K562 (cell line): ENCODE measurements at regions not wholly inside any gene's neighbourhood (a gene's known extent, or its start where the extent isn't known, plus 50 kb on each side); places are given as distances from the start of the nearest gene placed in this dataset.
"Not testable (repeated sequence)": the region's sequence is repeated elsewhere in the genome, so short reads cannot be mapped to it uniquely, and the experiment has no call there.

Experiments used
- ATAC-seq: fragments of 200-7000 bp; cut with Tn5 transposase; 3 replicates; pipeline ENCODE4 v1.9.1; 2020; ENCODE audit warnings: moderate library complexity
- BruUV-seq: library from RNA; stranded (reverse); fragments of 400-500 nt; replicated peaks from 2 replicates; lab custom pipeline; 2021; lab: Mats Ljungman, UMichigan
- CTCF ChIA-PET: fragments of 300-600 bp; formaldehyde crosslinking; extraction: SDS; loops from one replicate; lab custom pipeline; 2021; ENCODE audit warnings: low intra/inter-chr PET ratio; lab: Yijun Ruan, JAX
- POLR2A ChIA-PET: fragments of 300-600, 350-650 bp; sonication (Branson Sonifier 250); formaldehyde crosslinking; extraction: SDS; loops from one replicate; lab custom pipeline; 2021; ENCODE audit warnings: antibody characterized with exemption, inconsistent platforms; lab: Yijun Ruan, JAX
- DNase-seq, 4 experiments: peaks; one replicate each; pipeline versions ENCODE4 v3.0.0 to v3.0.0-alpha.2; 2011 to 2018; ENCODE audit warnings: low spot score in 3 of 4, mixed read lengths in 3 of 4; ENCODE audit errors: extremely low read depth in 1 of 4
- FAIRE-seq: peaks from 2 replicates; lab custom pipeline; 2011; peaks lifted over from hg19 to GRCh38; lab: Jason Lieb, UNC
- H2AFZ ChIP-seq: 2 replicates; pipeline ENCODE4 v1.6.0; 2011; ENCODE audit warnings: low read depth, low read length, control low read depth, inconsistent platforms
- H3K27ac ChIP-seq: fragments of 200-600 bp; 3 replicates; pipeline ENCODE4 v1.8.0; 2011; ENCODE audit warnings: low read depth, mild to moderate bottlenecking, control low read depth, inconsistent platforms, low read length, moderate library complexity, mixed read lengths; ENCODE audit errors: extremely low read depth
- H3K27me3 ChIP-seq, 2 experiments: fragments of 300-600 bp in 1 of 2; 2 replicates in 1 of 2; 3 replicates in 1 of 2; pipeline versions ENCODE4 v1.6.0 to v1.8.0; 2011; ENCODE audit warnings: inconsistent platforms in 2 of 2, low read length in 2 of 2, mild to moderate bottlenecking in 1 of 2, mixed read lengths in 1 of 2, moderate library complexity in 1 of 2; ENCODE audit not compliant: control insufficient read depth in 2 of 2, insufficient read depth in 2 of 2
- H3K36me3 ChIP-seq: fragments of 300-600 bp; 3 replicates; pipeline ENCODE4 v1.8.0; 2011; ENCODE audit warnings: mild to moderate bottlenecking, low read length, inconsistent platforms; ENCODE audit not compliant: control insufficient read depth, insufficient read depth
- H3K4me1 ChIP-seq, 2 experiments: fragments of 200-600 bp in 1 of 2; replicated peaks in 1 of 2; 2 replicates in 1 of 2; 3 replicates in 1 of 2; pipeline versions ENCODE4 v1.5.1 to v1.8.0; 2011; ENCODE audit warnings: inconsistent platforms in 2 of 2, low read length in 2 of 2, mild to moderate bottlenecking in 1 of 2, mixed read lengths in 1 of 2, moderate library complexity in 1 of 2; ENCODE audit not compliant: control insufficient read depth in 2 of 2, insufficient read depth in 2 of 2
- H3K4me2 ChIP-seq: 2 replicates; pipeline ENCODE4 v1.6.1; 2011; ENCODE audit warnings: low read length, control low read depth, inconsistent platforms, mixed read lengths; ENCODE audit not compliant: insufficient read depth
- H3K4me3 ChIP-seq: fragments of 200-600 bp; sonication (generic), shearing (Covaris generic); 2 replicates; pipeline ENCODE4 v1.5.1; 2016; ENCODE audit warnings: control low read depth, inconsistent platforms
- H3K79me2 ChIP-seq: fragments of 200-600 bp; 3 replicates; pipeline ENCODE4 v1.8.0; 2011; ENCODE audit warnings: low read length, inconsistent platforms; ENCODE audit not compliant: control insufficient read depth, insufficient read depth
- H3K9ac ChIP-seq, 2 experiments: 2 replicates each; pipeline versions ENCODE4 v1.6.0 to v1.6.1; 2011; ENCODE audit warnings: low read depth in 2 of 2, low read length in 2 of 2, control low read depth in 1 of 2, inconsistent platforms in 1 of 2, mild to moderate bottlenecking in 1 of 2, mixed read lengths in 1 of 2; ENCODE audit not compliant: insufficient read depth in 1 of 2
- H3K9me1 ChIP-seq: one replicate; pipeline ENCODE4 v1.6.0; 2011; ENCODE audit warnings: inconsistent platforms, mild to moderate bottlenecking, low read length, moderate library complexity; ENCODE audit not compliant: control insufficient read depth, insufficient read depth
- H3K9me3 ChIP-seq: replicated peaks from 2 replicates; pipeline ENCODE4 v1.5.1; 2011; ENCODE audit warnings: low read depth, low read length, inconsistent platforms; ENCODE audit not compliant: control insufficient read depth, insufficient read depth
- H4K20me1 ChIP-seq: replicated peaks from 2 replicates; pipeline ENCODE4 v1.6.1; 2011; ENCODE audit warnings: low read length, inconsistent platforms, mixed read lengths; ENCODE audit not compliant: control insufficient read depth, insufficient read depth
- ATF7 ChIP-seq: fragments of 450-650 bp; IDR thresholded peaks from 2 replicates; pipeline ENCODE4 v1.7.1; 2014; ENCODE audit warnings: mild to moderate bottlenecking, moderate library complexity
- CREB5 ChIP-seq: fragments of 250-450 bp; sonication (Bioruptor Pico); IDR thresholded peaks from 2 replicates; pipeline ENCODE4 v1.5.0; 2020; ENCODE audit warnings: mild to moderate bottlenecking
- FOXJ3 ChIP-seq: sonication (generic); formaldehyde crosslinking; IDR thresholded peaks from 2 replicates; pipeline ENCODE4 v1.4.0; 2020; ENCODE audit warnings: mild to moderate bottlenecking, missing genetic modification reagents
- NFXL1 ChIP-seq: fragments of 450-650 bp; formaldehyde crosslinking; IDR thresholded peaks from 2 replicates; pipeline ENCODE4 v1.4.0; 2021; ENCODE audit warnings: mild to moderate bottlenecking
- ZNF311 ChIP-seq: fragments of 250-450 bp; sonication (Bioruptor Pico); IDR thresholded peaks from 2 replicates; pipeline ENCODE4 v1.4.0; 2020; ENCODE audit warnings: mild to moderate bottlenecking, moderate library complexity
- ZNF512 ChIP-seq: IDR thresholded peaks from 2 replicates; pipeline ENCODE4 v1.6.1; 2016; ENCODE audit warnings: missing genetic modification characterization, missing compliant biosample characterization
- WGBS: fragments of 100-300 bp; shearing (Covaris generic); methylation state at CpG from one replicate; pipeline ENCODE4 v1.1.6; 2016; ENCODE audit warnings: low coverage, mixed read lengths; ENCODE audit not compliant: insufficient coverage; ENCODE audit errors: missing lambda C conversion rate; 5-methylcytosine and 5-hydroxymethylcytosine counted together
- in situ Hi-C: fragments of 300-500 bp; cut with MboI; formaldehyde crosslinking; loops from 4 replicates; pipeline ENCODE4 v1.15.0; 2018; ENCODE audit warnings: inconsistent platforms, mixed read lengths
- intact Hi-C: fragments of 100-400 bp; cut with micrococcal nuclease; formaldehyde crosslinking; loops from 2 replicates; pipeline ENCODE4 v1.14.2; 2022
- TF ChIP-seq, protein P1 (sequence below): IDR thresholded peaks from 2 replicates; pipeline ENCODE4 v1.6.1; 2012; ENCODE audit warnings: low read depth, low read length, improper control_type of control experiment, borderline replicate concordance

- Histone ChIP-seq H3K9ac (no peak overlapping the region), H3K4me1 (no peaks in the 10 kb centered on the region), H3K9me3 (no peaks in the 10 kb centered on the region), H3K27ac (no peak overlapping the region), H3K79me2 (no peaks in the 10 kb centered on the region), H2AFZ (no peak overlapping the region), H3K27me3 (no peaks in the 10 kb centered on the region), H3K36me3 (no peaks in the 10 kb centered on the region), H3K4me3 (no peak overlapping the region), H3K4me2 (no peak overlapping the region), H4K20me1 (no peaks in the 10 kb centered on the region), H3K9me1 (no peaks in the 10 kb centered on the region)
- ATAC-seq (no peak), FAIRE-seq (no peak), DNase-seq (no peak)
- ChIA-PET POLR2A (no interaction called here), CTCF (no interaction called here)
- BruUV-seq, result no TSS peak
- in situ Hi-C loops (no loop called here), intact Hi-C loops (no loop called here)
- WGBS, result 0% methylated on average over 1 of the region's 1 CpG
- TF ChIP-seq FOXJ3 (CRISPR knock-in tag), result no peak
- TF ChIP-seq ZNF512 (tag), result no peak
- TF ChIP-seq, protein P1, sequence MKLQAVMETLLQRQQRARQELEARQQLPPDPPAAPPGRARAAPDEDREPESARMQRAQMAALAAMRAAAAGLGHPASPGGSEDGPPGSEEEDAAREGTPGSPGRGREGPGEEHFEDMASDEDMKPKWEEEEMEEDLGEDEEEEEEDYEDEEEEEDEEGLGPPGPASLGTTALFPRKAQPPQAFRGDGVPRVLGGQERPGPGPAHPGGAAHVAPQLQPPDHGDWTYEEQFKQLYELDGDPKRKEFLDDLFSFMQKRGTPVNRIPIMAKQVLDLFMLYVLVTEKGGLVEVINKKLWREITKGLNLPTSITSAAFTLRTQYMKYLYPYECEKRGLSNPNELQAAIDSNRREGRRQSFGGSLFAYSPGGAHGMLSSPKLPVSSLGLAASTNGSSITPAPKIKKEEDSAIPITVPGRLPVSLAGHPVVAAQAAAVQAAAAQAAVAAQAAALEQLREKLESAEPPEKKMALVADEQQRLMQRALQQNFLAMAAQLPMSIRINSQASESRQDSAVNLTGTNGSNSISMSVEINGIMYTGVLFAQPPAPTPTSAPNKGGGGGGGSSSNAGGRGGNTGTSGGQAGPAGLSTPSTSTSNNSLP, result no peak
- no peak for TF ChIP-seq ATF7
- TF ChIP-seq CREB5 (CRISPR knock-in tag), result no peak
- no peak for TF ChIP-seq ZNF311 (CRISPR knock-in tag)
- no peak for TF ChIP-seq NFXL1 (CRISPR knock-in tag)
Measured at GRCh38 chr5:44674461-44674860, 134.3 kb upstream of the MRPS30 start.

DNA sequence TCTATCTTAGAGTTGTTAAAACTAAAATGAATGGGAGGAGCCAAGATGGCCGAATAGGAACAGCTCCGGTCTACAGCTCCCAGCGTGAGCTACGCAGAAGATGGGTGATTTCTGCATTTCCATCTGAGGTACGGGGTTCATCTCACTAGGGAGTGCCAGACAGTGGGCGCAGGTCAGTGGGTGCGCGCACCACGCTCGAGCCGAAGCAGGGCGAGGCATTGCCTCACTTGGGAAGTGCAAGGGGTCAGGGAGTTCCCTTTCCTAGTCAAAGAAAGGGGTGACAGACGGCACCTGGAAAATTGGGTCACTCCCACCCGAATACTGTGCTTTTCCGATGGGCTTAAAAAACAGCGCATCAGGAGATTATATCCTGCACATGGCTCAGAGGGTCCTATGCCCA, 140.3 kb upstream of the MRPS30 start:
- ATAC-seq, H3K9ac ChIP-seq, H3K27ac ChIP-seq, H3K4me2 ChIP-seq, H3K9me1 ChIP-seq, H2AFZ ChIP-seq, H3K9me3 ChIP-seq, POLR2A ChIA-PET, H3K27me3 ChIP-seq, DNase-seq, CTCF ChIA-PET, FAIRE-seq, H3K4me3 ChIP-seq, H3K36me3 ChIP-seq, H4K20me1 ChIP-seq, in situ Hi-C loops, BruUV-seq, H3K79me2 ChIP-seq, H3K4me1 ChIP-seq, intact Hi-C loops: not testable (repeated sequence)
- WGBS, result under 1% methylated on average over 14 of the region's 16 CpGs
